ENCODE measurements at regions not wholly inside any gene's neighbourhood (a gene's known extent, or its start where the extent isn't known, plus 50 kb on each side); places are given as distances from the start of the nearest gene placed in this dataset.

GRCh38 chr6:140217283-140217682 is 842.8 kb upstream of the CITED2 start:
- no TSS peak for BruUV-seq (replicated peaks)
- Histone ChIP-seq H3K4me1 (replicated peaks in 1 of 2; ENCODE audit: control insufficient read depth in 2 of 2, insufficient read depth in 2 of 2, low read length in 2 of 2) (no peaks in the 10 kb centered on the region), H3K9me3 (replicated peaks; ENCODE audit: control insufficient read depth, insufficient read depth, low read depth, low read length) (no peaks in the 10 kb centered on the region), H2AFZ (ENCODE audit: low read depth, low read length) (no peak overlapping the region), H3K4me2 (ENCODE audit: insufficient read depth, low read length) (no peak overlapping the region), H3K27me3 (ENCODE audit: control insufficient read depth in 2 of 2, insufficient read depth in 2 of 2, low read length in 2 of 2) (no peaks in the 10 kb centered on the region), H3K79me2 (ENCODE audit: control insufficient read depth, insufficient read depth, low read length) (peaks cover 22% of the 10 kb centered on the region), H3K9ac (ENCODE audit: insufficient read depth in 1 of 2, low read depth in 2 of 2, low read length in 2 of 2) (no peak overlapping the region), H3K27ac (ENCODE audit: extremely low read depth, low read depth, low read length) (no peak overlapping the region), H3K36me3 (ENCODE audit: control insufficient read depth, insufficient read depth, low read length) (no peaks in the 10 kb centered on the region), H3K9me1 (ENCODE audit: control insufficient read depth, insufficient read depth, low read length) (no peaks in the 10 kb centered on the region), H4K20me1 (replicated peaks; ENCODE audit: control insufficient read depth, insufficient read depth, low read length) (no peaks in the 10 kb centered on the region), H3K4me3 (no peak overlapping the region)
- intact Hi-C loops (cut with micrococcal nuclease) = no loop called here
- FAIRE-seq (no peak), DNase-seq (ENCODE audit: extremely low read depth in 1 of 4, low spot score in 3 of 4) (no peak), ATAC-seq (no peak)
- in situ Hi-C loops (cut with MboI) = no loop called here
- ChIA-PET CTCF (ENCODE audit: low intra/inter-chr PET ratio) (no interaction called here), POLR2A (no interaction called here)
- TF ChIP-seq CEBPG (CRISPR knock-in tag; IDR thresholded peaks at IDR 0.05) (no peak), CEBPG (tag; conservative IDR thresholded peaks at IDR 0.05 in 1 of 2, IDR thresholded peaks at IDR 0.05 in 1 of 2) (no peak), CSDE1 (IDR thresholded peaks at IDR 0.05) (no peak), ZNF639 (CRISPR knock-in tag; conservative IDR thresholded peaks at IDR 0.05 in 1 of 2, IDR thresholded peaks at IDR 0.05 in 1 of 2) (no peak), TAF7 (tag; IDR thresholded peaks at IDR 0.05) (no peak), MAZ (CRISPR knock-in tag; conservative IDR thresholded peaks at IDR 0.05 in 1 of 2, IDR thresholded peaks at IDR 0.05 in 1 of 2) (no peak)

All from K562 (cell line).